ENCODE measurements at regions not wholly inside any gene's neighbourhood (a gene's known extent, or its start where the extent isn't known, plus 50 kb on each side); places are given as distances from the start of the nearest gene placed in this dataset.

DNA sequence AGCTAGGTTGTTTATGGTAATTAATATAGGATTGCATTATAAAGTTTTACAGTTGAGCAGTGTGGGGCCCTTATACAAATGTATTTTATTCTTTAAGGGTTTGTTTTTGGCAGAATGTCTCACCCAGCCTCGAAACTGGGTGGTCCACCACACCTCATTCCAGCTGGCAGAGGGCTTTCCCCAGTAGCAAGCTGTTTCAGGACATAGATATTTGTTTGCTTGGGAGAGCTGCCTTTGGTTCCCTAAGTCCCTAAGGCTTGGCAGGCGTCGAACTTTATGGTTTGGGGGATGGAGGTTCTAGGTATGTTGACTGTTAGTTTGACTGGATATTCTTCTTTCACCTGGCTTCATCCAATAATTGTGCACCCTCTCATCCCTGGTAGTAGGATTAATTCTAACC, 205.9 kb downstream of the KCNS3 start:
- TF ChIP-seq, protein P1, sequence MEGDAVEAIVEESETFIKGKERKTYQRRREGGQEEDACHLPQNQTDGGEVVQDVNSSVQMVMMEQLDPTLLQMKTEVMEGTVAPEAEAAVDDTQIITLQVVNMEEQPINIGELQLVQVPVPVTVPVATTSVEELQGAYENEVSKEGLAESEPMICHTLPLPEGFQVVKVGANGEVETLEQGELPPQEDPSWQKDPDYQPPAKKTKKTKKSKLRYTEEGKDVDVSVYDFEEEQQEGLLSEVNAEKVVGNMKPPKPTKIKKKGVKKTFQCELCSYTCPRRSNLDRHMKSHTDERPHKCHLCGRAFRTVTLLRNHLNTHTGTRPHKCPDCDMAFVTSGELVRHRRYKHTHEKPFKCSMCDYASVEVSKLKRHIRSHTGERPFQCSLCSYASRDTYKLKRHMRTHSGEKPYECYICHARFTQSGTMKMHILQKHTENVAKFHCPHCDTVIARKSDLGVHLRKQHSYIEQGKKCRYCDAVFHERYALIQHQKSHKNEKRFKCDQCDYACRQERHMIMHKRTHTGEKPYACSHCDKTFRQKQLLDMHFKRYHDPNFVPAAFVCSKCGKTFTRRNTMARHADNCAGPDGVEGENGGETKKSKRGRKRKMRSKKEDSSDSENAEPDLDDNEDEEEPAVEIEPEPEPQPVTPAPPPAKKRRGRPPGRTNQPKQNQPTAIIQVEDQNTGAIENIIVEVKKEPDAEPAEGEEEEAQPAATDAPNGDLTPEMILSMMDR (IDR thresholded peaks at IDR 0.05): no peak
- TF ChIP-seq POLR2AphosphoS5 (IDR thresholded peaks at IDR 0.05) (no peak), POLR2A (IDR thresholded peaks at IDR 0.05) (no peak)
